ENCODE measurements at regions not wholly inside any gene's neighbourhood (a gene's known extent, or its start where the extent isn't known, plus 50 kb on each side); places are given as distances from the start of the nearest gene placed in this dataset.

- H3K23ac ChIP-seq (ENCODE audit: low read depth, low read length) = no peak overlapping the region
- H2BK15ac ChIP-seq (ENCODE audit: low read depth, low read length) = no peak overlapping the region
- intact Hi-C loops (cut with micrococcal nuclease) (no loop called here), dilution Hi-C loops (cut with HindIII; ENCODE audit: low sequenced_read_pairs, unreplicated experiment) (no loop called here), in situ Hi-C loops (cut with MboI; ENCODE audit: low sequenced_read_pairs) (no loop called here)
- H2AFZ ChIP-seq (replicated peaks; ENCODE audit: low read length, poor library complexity) = no peak overlapping the region
- no peak overlapping the region for H3K4me2 ChIP-seq (ENCODE audit: low read depth, low read length)
- no peak for TF ChIP-seq MAFK (IDR thresholded peaks at IDR 0.05; ENCODE audit: low read depth, low read length)
- no peak for TF ChIP-seq NFE2L2 (IDR thresholded peaks at IDR 0.05; ENCODE audit: low read depth, low read length)
- TF ChIP-seq SMC3 (IDR thresholded peaks at IDR 0.05; ENCODE audit: low read depth, low read length) = no peak
- no peak for TF ChIP-seq FOS (IDR thresholded peaks at IDR 0.05; ENCODE audit: low read depth, low read length)
- no peak for TF ChIP-seq BHLHE40 (IDR thresholded peaks at IDR 0.05; ENCODE audit: low read depth, low read length)
- DNase-seq = no peak
- H3K4ac ChIP-seq (ENCODE audit: low read depth, low read length) = no peak overlapping the region
- no peak overlapping the region for H3K27ac ChIP-seq (ENCODE audit: insufficient read depth, low read length)
- POLR2A ChIA-PET (ENCODE audit: unreplicated experiment) = interaction anchor here (0.6 kb wide), 1 partner anchor 29 kb away, joined by 3 read pairs; no protein-coding TSS in a partner anchor
- no TSS peak for BruUV-seq (replicated peaks)
- H3K9ac ChIP-seq (ENCODE audit: low read depth, low read length) = no peak overlapping the region
- no peak overlapping the region for H4K5ac ChIP-seq (ENCODE audit: low read depth, low read length)
- no peak for ATAC-seq (ENCODE audit: low read depth)
- H3K27me3 ChIP-seq (ENCODE audit: control insufficient read depth, insufficient read depth, low read length) = no peaks in the 10 kb centered on the region
- CTCF ChIA-PET = no interaction called here
- H2BK5ac ChIP-seq (ENCODE audit: low read depth, low read length, poor library complexity, severe bottlenecking) = no peak overlapping the region
- H2AK5ac ChIP-seq (ENCODE audit: low read depth, low read length) = no peak overlapping the region
- H3K36me3 ChIP-seq (ENCODE audit: control insufficient read depth, insufficient read depth, low read length) = no peaks in the 10 kb centered on the region
- H2BK120ac ChIP-seq (ENCODE audit: low read depth, low read length) = no peak overlapping the region
- no peak overlapping the region for H3K14ac ChIP-seq (replicated peaks; ENCODE audit: low read depth, low read length)
- H3K4me3 ChIP-seq (ENCODE audit: insufficient read depth, low read depth, low read length) = no peak overlapping the region
- no peak overlapping the region for H2AK9ac ChIP-seq (replicated peaks; ENCODE audit: low read depth, low read length, poor library complexity)
- H3K9me3 ChIP-seq (ENCODE audit: control insufficient read depth, insufficient read depth, low read length) = no peaks in the 10 kb centered on the region
- H3K18ac ChIP-seq (ENCODE audit: low read depth, low read length) = no peak overlapping the region
- H3K4me1 ChIP-seq (ENCODE audit: control insufficient read depth, insufficient read depth, low read length) = no peaks in the 10 kb centered on the region
- H3K9me1 ChIP-seq (ENCODE audit: insufficient read depth, low read length) = no peaks in the 10 kb centered on the region
- no peak overlapping the region for H3K56ac ChIP-seq (ENCODE audit: extremely low read depth, insufficient read depth, low read length)
- no peaks in the 10 kb centered on the region for H4K20me1 ChIP-seq (ENCODE audit: insufficient read depth, low read length)
- H2BK20ac ChIP-seq (ENCODE audit: low read depth, low read length) = no peak overlapping the region
- H4K91ac ChIP-seq (ENCODE audit: insufficient read depth, low read depth, low read length) = no peak overlapping the region
- H4K8ac ChIP-seq (ENCODE audit: low read depth in 2 of 2, low read length in 2 of 2) = no peak overlapping the region
- H3K79me1 ChIP-seq (ENCODE audit: low read depth in 1 of 2, low read length in 2 of 2) = no peaks in the 10 kb centered on the region
Observed at GRCh38 chr14:85963486-85963885, 433.5 kb downstream of the FLRT2 start.

Data from IMR-90 (cell line).